ENCODE measurements at regions not wholly inside any gene's neighbourhood (a gene's known extent, or its start where the extent isn't known, plus 50 kb on each side); places are given as distances from the start of the nearest gene placed in this dataset.

- no peak overlapping the region for H3K4me3 ChIP-seq
- ATAC-seq (ENCODE audit: low FRiP score in 2 of 2) (no peak), DNase-seq (no peak)
- H3K36me3 ChIP-seq, result no peaks in the 10 kb centered on the region
- 57 to 60% methylated on average over 6 of the region's 6 CpGs for WGBS, 2 donors
- TF ChIP-seq EP300 (IDR thresholded peaks at IDR 0.05) (no peak), POLR2AphosphoS5 (IDR thresholded peaks at IDR 0.05) (no peak), CTCF (IDR thresholded peaks at IDR 0.05) (no peak), POLR2A (IDR thresholded peaks at IDR 0.05) (no peak)
- H3K4me1 ChIP-seq, result no peaks in the 10 kb centered on the region
- H3K27me3 ChIP-seq, result no peaks in the 10 kb centered on the region
- no peak overlapping the region for H3K27ac ChIP-seq
- no peaks in the 10 kb centered on the region for H3K9me3 ChIP-seq
Observed at GRCh38 chr9:2363138-2363745, 258.3 kb upstream of the VLDLR start.

GRCh38 chr9:2363781-2364180, 257.8 kb upstream of the VLDLR start:
- 90 to 97% methylated on average over 1 of the region's 1 CpG for WGBS, 2 donors
- H3K27ac ChIP-seq, result no peak overlapping the region
- TF ChIP-seq POLR2A (IDR thresholded peaks at IDR 0.05), result no peak
- TF ChIP-seq EP300 (IDR thresholded peaks at IDR 0.05), result no peak
- TF ChIP-seq POLR2AphosphoS5 (IDR thresholded peaks at IDR 0.05), result no peak
- TF ChIP-seq CTCF (IDR thresholded peaks at IDR 0.05), result no peak
- H3K27me3 ChIP-seq, result no peaks in the 10 kb centered on the region
- no peaks in the 10 kb centered on the region for H3K4me1 ChIP-seq
- no peak overlapping the region for H3K4me3 ChIP-seq
- no peaks in the 10 kb centered on the region for H3K9me3 ChIP-seq
- ATAC-seq (ENCODE audit: low FRiP score in 2 of 2), result no peak
- DNase-seq, result no peak
- no peaks in the 10 kb centered on the region for H3K36me3 ChIP-seq

DNA sequence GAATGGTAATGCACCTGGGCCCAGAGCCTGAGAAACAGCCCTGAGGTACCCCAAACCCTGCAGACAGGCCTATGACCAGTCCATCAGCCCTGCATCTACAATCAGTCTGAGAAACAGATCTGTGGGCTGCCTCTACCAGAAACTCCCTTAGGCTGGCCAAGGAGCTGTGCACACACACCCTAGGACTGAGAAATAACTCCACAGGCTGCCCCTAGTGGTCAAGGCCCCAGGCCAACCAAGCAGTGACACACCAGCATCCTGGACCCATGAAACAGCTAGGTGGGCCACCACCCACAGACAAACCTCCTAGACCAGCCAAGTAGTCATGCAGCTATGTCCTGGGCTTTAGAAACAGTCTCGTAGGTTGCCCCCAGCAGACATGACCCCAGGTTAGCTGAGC, 253.6 kb upstream of the VLDLR start:
- Histone ChIP-seq H3K36me3 (no peaks in the 10 kb centered on the region), H3K4me1 (no peaks in the 10 kb centered on the region), H3K27me3 (no peaks in the 10 kb centered on the region), H3K4me3 (no peak overlapping the region), H3K27ac (no peak overlapping the region), H3K9me3 (no peaks in the 10 kb centered on the region)
- no peak for ATAC-seq (ENCODE audit: low FRiP score in 2 of 2)
- TF ChIP-seq CTCF (IDR thresholded peaks at IDR 0.05), result no peak
- TF ChIP-seq EP300 (IDR thresholded peaks at IDR 0.05), result no peak
- TF ChIP-seq POLR2A (IDR thresholded peaks at IDR 0.05), result no peak
- TF ChIP-seq POLR2AphosphoS5 (IDR thresholded peaks at IDR 0.05), result no peak
- no peak for DNase-seq
- 100% methylated on average over 1 of the region's 1 CpG; no CpG with 5 or more reads in 1 of the 2 donors for WGBS, 2 donors

DNA sequence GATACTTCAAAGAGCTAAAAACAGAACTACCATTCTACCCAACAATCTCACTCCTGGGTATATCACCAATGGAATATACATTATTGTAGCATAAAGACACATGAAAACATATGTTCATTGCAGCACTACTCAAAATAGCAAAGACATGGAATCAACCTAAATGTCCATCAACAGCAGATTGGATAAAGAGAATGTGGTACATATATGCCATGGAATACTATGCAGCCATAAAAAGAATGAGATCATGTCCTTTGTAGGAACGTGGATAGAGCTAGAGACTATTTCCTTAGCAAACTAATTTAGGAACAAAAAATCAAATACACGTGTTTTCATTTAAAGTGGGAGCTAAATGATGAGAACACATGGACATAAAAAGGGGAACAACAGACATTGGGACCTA, 247.9 kb upstream of the VLDLR start:
- 88 to 92% methylated on average over 2 of the region's 2 CpGs for WGBS, 2 donors
- no peaks in the 10 kb centered on the region for H3K27me3 ChIP-seq
- no peak overlapping the region for H3K4me3 ChIP-seq
- H3K27ac ChIP-seq, result no peak overlapping the region
- no peak for ATAC-seq (ENCODE audit: low FRiP score in 2 of 2)
- H3K9me3 ChIP-seq, result no peaks in the 10 kb centered on the region
- no peaks in the 10 kb centered on the region for H3K36me3 ChIP-seq
- DNase-seq, result no peak
- H3K4me1 ChIP-seq, result no peaks in the 10 kb centered on the region
- TF ChIP-seq POLR2AphosphoS5 (IDR thresholded peaks at IDR 0.05) (no peak), POLR2A (IDR thresholded peaks at IDR 0.05) (no peak), CTCF (IDR thresholded peaks at IDR 0.05) (no peak), EP300 (IDR thresholded peaks at IDR 0.05) (no peak)

- no peaks in the 10 kb centered on the region for H3K4me1 ChIP-seq
- WGBS, 2 donors, result 86% methylated on average over 2 of the region's 2 CpGs
- H3K9me3 ChIP-seq, result no peaks in the 10 kb centered on the region
- H3K4me3 ChIP-seq, result no peak overlapping the region
- no peak overlapping the region for H3K27ac ChIP-seq
- no peaks in the 10 kb centered on the region for H3K36me3 ChIP-seq
- no peak for ATAC-seq (ENCODE audit: low FRiP score in 2 of 2)
- TF ChIP-seq EP300 (IDR thresholded peaks at IDR 0.05), result no peak
- no peak for TF ChIP-seq POLR2A (IDR thresholded peaks at IDR 0.05)
- no peak for TF ChIP-seq POLR2AphosphoS5 (IDR thresholded peaks at IDR 0.05)
- TF ChIP-seq CTCF (IDR thresholded peaks at IDR 0.05), result no peak
- H3K27me3 ChIP-seq, result no peaks in the 10 kb centered on the region
- DNase-seq, result no peak
Observed at GRCh38 chr9:2375114-2375513, 246.5 kb upstream of the VLDLR start.

Data from upper lobe of left lung (tissue), 6 donors.